ENCODE measurements at regions not wholly inside any gene's neighbourhood (a gene's known extent, or its start where the extent isn't known, plus 50 kb on each side); places are given as distances from the start of the nearest gene placed in this dataset.
A peak's percentile ranks its signal among the peaks of the same experiment; 100 is the strongest.

- intact Hi-C loops (cut with DNase I), result no loop called here
- FAIRE-seq, result no peak
- 78 to 86% methylated on average over 2 of the region's 2 CpGs for WGBS, 2 donors
- H3K4me3 ChIP-seq, result no peak overlapping the region
- H3K27me3 ChIP-seq, result no peaks in the 10 kb centered on the region
- no peak for ATAC-seq
- H3K4me1 ChIP-seq, result no peaks in the 10 kb centered on the region
- no peak for DNase-seq
- no peaks in the 10 kb centered on the region for H3K36me3 ChIP-seq
- H3K27ac ChIP-seq, result no peak overlapping the region
- TF ChIP-seq, protein P1, sequence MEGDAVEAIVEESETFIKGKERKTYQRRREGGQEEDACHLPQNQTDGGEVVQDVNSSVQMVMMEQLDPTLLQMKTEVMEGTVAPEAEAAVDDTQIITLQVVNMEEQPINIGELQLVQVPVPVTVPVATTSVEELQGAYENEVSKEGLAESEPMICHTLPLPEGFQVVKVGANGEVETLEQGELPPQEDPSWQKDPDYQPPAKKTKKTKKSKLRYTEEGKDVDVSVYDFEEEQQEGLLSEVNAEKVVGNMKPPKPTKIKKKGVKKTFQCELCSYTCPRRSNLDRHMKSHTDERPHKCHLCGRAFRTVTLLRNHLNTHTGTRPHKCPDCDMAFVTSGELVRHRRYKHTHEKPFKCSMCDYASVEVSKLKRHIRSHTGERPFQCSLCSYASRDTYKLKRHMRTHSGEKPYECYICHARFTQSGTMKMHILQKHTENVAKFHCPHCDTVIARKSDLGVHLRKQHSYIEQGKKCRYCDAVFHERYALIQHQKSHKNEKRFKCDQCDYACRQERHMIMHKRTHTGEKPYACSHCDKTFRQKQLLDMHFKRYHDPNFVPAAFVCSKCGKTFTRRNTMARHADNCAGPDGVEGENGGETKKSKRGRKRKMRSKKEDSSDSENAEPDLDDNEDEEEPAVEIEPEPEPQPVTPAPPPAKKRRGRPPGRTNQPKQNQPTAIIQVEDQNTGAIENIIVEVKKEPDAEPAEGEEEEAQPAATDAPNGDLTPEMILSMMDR (IDR thresholded peaks at IDR 0.05), result no peak
- H3K9me3 ChIP-seq, result no peaks in the 10 kb centered on the region
Measured at GRCh38 chr6:21807299-21808044, 213.9 kb downstream of the SOX4 start.

DNA sequence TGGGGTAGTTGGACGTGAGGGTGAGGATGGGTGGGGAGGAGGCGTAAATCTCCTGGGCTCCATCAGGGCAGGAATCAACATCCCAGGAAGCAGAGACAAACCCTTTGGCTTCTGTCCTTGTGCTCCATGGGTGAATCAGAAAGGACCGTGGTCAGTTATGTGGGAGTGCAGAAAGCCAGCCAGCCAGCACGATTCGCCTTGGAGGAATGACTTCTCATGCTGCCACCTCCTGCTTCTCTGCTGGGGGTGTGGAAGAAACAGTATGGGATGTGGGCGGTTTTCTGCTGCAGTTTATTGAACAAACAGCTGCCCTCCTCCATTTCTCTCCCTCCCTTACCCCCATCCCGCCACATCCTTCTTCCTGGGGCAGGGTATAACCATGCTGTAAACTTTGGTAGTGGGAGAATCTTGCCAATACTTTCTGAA lies 214.5 kb downstream of the SOX4 start:
- Histone ChIP-seq H3K27me3 (no peaks in the 10 kb centered on the region), H3K9me3 (no peaks in the 10 kb centered on the region), H3K4me1 (no peaks in the 10 kb centered on the region), H3K36me3 (no peaks in the 10 kb centered on the region), H3K27ac (no peak overlapping the region), H3K4me3 (no peak overlapping the region)
- intact Hi-C loops (cut with DNase I), result no loop called here
- WGBS, 2 donors, result 69 to 80% methylated on average over 7 of the region's 7 CpGs
- FAIRE-seq (no peak), DNase-seq (no peak), ATAC-seq (peak in 2 of 4 donors; percentile 30 to 47)
- TF ChIP-seq, protein P1 (IDR thresholded peaks at IDR 0.05), result no peak

DNA sequence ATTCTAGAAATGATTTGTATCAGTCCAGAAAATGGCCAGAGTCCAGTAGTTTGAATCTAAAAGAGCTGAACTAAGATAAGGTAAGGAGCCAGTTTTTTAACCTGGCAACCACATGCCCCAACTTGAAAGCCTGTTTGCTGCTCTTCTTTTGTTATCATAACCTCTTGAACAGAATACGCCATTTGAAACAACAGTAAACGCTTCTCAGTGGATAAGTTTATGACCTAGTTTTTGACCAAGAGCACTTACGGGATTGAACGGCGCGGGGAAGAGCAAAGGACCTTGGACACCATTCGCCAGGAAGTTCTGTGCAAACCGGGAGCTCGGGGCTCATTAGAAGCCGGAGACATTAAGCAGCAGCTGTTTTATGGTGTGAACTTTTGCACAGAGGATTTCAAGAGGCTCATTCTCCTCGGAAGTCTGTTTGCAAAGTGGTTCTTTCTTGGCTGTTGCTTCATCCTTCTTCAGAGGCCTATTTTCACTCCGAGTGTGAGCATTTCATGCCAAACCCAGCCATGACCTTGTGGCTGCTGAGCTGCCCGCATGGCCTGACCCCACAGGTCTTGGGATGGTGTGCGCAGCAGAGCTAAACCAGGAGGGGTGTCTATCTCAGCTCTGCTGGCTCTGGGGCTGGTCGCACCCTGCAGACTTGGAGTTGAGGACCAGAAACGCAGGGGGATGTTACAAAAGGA lies 215.1 kb downstream of the SOX4 start:
- H3K27ac ChIP-seq, result no peak overlapping the region
- no peaks in the 10 kb centered on the region for H3K4me1 ChIP-seq
- H3K9me3 ChIP-seq, result no peaks in the 10 kb centered on the region
- no peaks in the 10 kb centered on the region for H3K36me3 ChIP-seq
- ATAC-seq (peak in 2 of 4 donors; percentile 31 to 45), FAIRE-seq (no peak), DNase-seq (no peak)
- no peak overlapping the region for H3K4me3 ChIP-seq
- H3K27me3 ChIP-seq, result no peaks in the 10 kb centered on the region
- TF ChIP-seq, protein P1 (IDR thresholded peaks at IDR 0.05), result no peak
- intact Hi-C loops (cut with DNase I), result no loop called here
- WGBS, 2 donors, result 60 to 63% methylated on average over 16 of the region's 16 CpGs

- no peak for DNase-seq
- Histone ChIP-seq H3K4me1 (no peaks in the 10 kb centered on the region), H3K4me3 (no peak overlapping the region), H3K9me3 (no peaks in the 10 kb centered on the region), H3K27ac (no peak overlapping the region), H3K27me3 (no peaks in the 10 kb centered on the region), H3K36me3 (no peaks in the 10 kb centered on the region)
- TF ChIP-seq, protein P1 (IDR thresholded peaks at IDR 0.05), result no peak
- WGBS, 2 donors, result 70 to 78% methylated on average over 4 of the region's 4 CpGs
- no peak for ATAC-seq
- intact Hi-C loops (cut with DNase I), result no loop called here
- FAIRE-seq, result no peak
Measured at GRCh38 chr6:21811484-21811883, 217.9 kb downstream of the SOX4 start.

DNA sequence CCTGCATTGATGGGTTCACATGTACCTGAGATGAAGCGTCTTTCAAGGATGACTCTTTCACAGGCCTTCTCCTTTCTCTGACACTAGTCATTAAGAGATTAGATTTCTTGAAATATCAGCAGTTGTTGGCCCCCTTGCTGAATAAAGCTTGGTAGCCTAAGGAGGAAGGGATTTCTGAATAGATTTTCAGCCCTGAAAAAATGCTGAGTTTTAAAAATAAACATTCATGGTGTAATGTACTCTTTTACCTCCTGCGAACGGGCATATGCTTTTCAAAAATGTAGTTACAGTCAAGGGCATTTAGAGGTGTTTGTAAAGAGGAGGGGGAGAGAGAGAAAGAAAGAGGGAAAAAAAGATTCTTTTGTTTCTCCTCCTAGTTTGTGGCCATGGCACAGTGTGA lies 222.7 kb downstream of the SOX4 start:
- intact Hi-C loops (cut with DNase I), result no loop called here
- DNase-seq (no peak), ATAC-seq (no peak), FAIRE-seq (no peak)
- no peaks in the 10 kb centered on the region for H3K36me3 ChIP-seq
- no peak overlapping the region for H3K4me3 ChIP-seq
- H3K9me3 ChIP-seq, result no peaks in the 10 kb centered on the region
- H3K4me1 ChIP-seq, result no peaks in the 10 kb centered on the region
- no peaks in the 10 kb centered on the region for H3K27me3 ChIP-seq
- TF ChIP-seq, protein P1 (IDR thresholded peaks at IDR 0.05), result no peak
- WGBS, 2 donors, result 69 to 73% methylated on average over 3 of the region's 3 CpGs
- no peak overlapping the region for H3K27ac ChIP-seq
